Activated T-helper 1 cell treated with anti-CD3 and anti-CD28 coated beads, Interleukin-12 subunit alpha, Interleukin-12 subunit beta, Interleukin-2, Interleukin-4 antibody, amounts not matched to agents 30 ng/mL and 10 ng/mL and 1 ng/mL, durations not matched to agents 14 hours and 24 hours and 36 hours (primary cell): ENCODE measurements at regions not wholly inside any gene's neighbourhood (a gene's known extent, or its start where the extent isn't known, plus 50 kb on each side); places are given as distances from the start of the nearest gene placed in this dataset.

ENCODE experiments used
- DNase-seq: peaks from one replicate; pipeline ENCODE4 v3.0.0; 2021; ENCODE audit warnings: low spot score
- H3K27ac Mint-ChIP-seq: one replicate; pipeline ENCODE4 v1.8.0; 2021; ENCODE audit warnings: mild to moderate bottlenecking, mixed read lengths
- H3K27me3 Mint-ChIP-seq: one replicate; pipeline ENCODE4 v1.8.0; 2022; ENCODE audit warnings: mild to moderate bottlenecking, moderate library complexity, mixed read lengths; ENCODE audit not compliant: insufficient read depth
- H3K36me3 Mint-ChIP-seq: one replicate; pipeline ENCODE4 v1.8.0; 2021; ENCODE audit warnings: low read depth, mixed read lengths
- H3K4me1 Mint-ChIP-seq: one replicate; pipeline ENCODE4 v1.8.0; 2021; ENCODE audit warnings: low read depth, mixed read lengths
- H3K4me3 Mint-ChIP-seq: one replicate; pipeline ENCODE4 v1.8.0; 2021; ENCODE audit warnings: mild to moderate bottlenecking, moderate library complexity, mixed read lengths
- H3K9me3 Mint-ChIP-seq: one replicate; pipeline ENCODE4 v1.8.0; 2021; ENCODE audit warnings: mixed read lengths
- intact Hi-C: fragments of 100-400 bp; cut with micrococcal nuclease; formaldehyde crosslinking; loops from one replicate; pipeline ENCODE4 v1.15.1; 2024

DNA sequence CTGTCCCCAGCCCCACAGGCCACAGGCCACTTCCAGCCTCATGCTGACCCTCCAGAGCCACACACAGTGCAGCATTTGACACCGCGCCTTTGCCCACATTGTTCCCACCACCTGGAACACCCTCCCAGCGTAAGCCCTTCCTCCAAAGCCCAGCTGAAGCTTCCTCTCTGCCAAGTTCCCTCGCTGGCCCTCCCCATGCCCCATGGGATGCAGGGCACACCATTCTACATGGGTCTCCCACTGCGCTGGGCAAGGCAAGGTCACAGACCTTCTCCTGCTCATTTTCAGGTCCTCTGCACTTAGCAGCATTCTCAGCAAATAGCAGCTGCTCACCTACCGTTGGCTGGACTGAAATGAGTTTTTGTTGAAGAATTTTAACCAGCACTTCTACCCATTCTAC lies 455.5 kb downstream of the EIPR1 start:
- Mint-ChIP-seq H3K27ac (no peak overlapping the region), H3K36me3 (no peaks in the 10 kb centered on the region), H3K9me3 (no peaks in the 10 kb centered on the region), H3K4me3 (no peak overlapping the region), H3K4me1 (no peaks in the 10 kb centered on the region), H3K27me3 (peaks cover 4% of the 10 kb centered on the region)
- no peak for DNase-seq
- intact Hi-C loops: no loop called here

DNA sequence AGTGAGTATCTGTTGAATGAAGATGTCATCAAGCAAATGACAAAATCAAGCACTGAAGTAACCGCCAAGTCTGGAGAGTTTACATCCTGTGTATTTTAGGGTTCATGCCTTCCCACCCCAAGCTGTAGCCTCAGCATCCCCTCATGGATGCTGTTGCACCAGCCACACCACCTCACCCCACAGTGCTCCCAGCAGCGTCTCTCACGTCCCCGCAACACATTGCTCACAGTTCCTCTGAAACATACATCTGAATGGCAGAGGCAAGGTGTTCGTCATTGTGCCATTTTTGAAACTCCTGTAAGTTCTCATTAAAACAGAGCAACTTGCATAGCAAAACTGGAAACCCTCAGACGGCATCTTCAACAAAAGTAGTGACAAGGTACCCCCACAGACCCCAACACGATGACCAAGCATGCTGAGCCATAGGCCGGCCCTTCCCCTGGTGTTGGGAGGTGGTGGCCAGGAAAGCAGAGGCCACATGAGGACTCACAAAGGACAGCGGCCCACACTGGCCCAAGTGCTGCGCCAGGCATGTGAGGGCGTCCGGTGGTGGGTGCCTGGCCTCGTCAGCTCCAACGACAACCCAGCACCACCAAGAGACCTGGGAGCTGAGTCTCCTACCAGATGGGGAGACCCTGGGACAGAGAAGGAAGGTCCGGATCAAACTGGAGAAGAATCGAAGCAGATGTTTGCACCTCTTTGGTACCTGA lies 456.5 kb downstream of the EIPR1 start:
- peaks cover 2% of the 10 kb centered on the region for H3K27me3 Mint-ChIP-seq
- no peak for DNase-seq
- no peaks in the 10 kb centered on the region for H3K36me3 Mint-ChIP-seq
- H3K27ac Mint-ChIP-seq: no peak overlapping the region
- H3K4me3 Mint-ChIP-seq: no peak overlapping the region
- no peaks in the 10 kb centered on the region for H3K4me1 Mint-ChIP-seq
- intact Hi-C loops: no loop called here
- no peaks in the 10 kb centered on the region for H3K9me3 Mint-ChIP-seq

DNA sequence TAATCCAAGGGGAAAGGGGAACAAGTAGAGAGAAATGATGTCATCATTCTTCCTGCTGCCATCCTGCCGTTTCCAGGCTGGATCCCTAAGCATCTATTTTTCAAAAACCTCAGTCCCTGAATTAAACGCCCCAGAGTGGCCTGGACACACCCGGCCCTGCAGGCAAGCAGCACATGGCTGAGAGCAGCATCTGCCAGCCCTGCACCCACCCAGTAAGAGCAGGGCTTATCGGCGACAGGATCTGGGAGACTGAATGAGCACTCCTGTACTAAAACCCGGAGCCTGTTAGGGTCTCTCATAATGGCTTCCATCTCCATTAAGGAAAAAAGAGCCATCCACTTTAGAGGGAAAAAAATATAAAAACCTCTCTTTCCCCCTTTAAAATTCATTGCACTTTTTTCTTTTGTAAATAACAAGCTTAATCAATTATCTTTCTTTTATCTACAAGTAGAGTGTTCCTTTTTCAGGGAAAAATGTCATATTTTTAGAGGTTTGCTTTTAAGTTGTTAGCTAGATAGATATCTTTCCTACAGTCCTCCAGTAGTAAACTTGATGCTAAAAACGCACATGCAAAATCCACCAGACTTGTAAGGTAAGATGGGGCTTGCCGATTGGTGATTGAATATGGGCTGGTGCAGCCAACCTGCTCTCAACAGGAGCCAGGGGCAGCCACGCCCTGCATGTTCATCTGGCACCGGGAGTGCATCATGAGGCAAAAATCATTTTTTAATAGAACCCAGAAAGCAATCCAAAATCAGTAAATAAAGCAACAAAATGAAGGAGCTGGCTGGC lies 457.8 kb downstream of the EIPR1 start:
- no peak for DNase-seq
- Mint-ChIP-seq H3K4me3 (no peak overlapping the region), H3K27ac (no peak overlapping the region), H3K4me1 (no peaks in the 10 kb centered on the region), H3K27me3 (peaks cover 4% of the 10 kb centered on the region), H3K36me3 (no peaks in the 10 kb centered on the region), H3K9me3 (no peaks in the 10 kb centered on the region)
- intact Hi-C loops: no loop called here

DNA sequence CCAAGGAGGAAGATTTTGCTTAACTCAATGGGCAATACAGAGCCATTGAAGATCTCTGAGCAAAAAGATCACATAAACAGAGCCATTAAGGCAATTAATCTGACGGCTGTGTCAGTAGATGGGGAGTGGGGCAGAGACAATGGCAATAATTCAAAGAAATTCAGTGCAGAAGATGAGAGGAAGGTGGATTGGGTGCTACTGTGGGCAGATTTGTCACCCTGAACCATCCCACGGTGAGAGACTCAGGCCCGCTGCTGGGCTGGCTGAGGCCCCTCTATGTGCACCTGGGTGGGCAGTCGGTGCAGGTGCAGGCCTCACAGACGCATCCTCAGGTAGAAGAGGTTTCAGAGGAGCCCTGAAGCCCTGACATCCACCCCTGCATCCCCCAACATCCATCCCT lies 458.6 kb downstream of the EIPR1 start:
- DNase-seq: no peak
- H3K9me3 Mint-ChIP-seq: no peaks in the 10 kb centered on the region
- no peak overlapping the region for H3K4me3 Mint-ChIP-seq
- H3K27me3 Mint-ChIP-seq: peaks cover 4% of the 10 kb centered on the region
- H3K27ac Mint-ChIP-seq: no peak overlapping the region
- H3K36me3 Mint-ChIP-seq: no peaks in the 10 kb centered on the region
- no peaks in the 10 kb centered on the region for H3K4me1 Mint-ChIP-seq
- intact Hi-C loops: no loop called here

DNA sequence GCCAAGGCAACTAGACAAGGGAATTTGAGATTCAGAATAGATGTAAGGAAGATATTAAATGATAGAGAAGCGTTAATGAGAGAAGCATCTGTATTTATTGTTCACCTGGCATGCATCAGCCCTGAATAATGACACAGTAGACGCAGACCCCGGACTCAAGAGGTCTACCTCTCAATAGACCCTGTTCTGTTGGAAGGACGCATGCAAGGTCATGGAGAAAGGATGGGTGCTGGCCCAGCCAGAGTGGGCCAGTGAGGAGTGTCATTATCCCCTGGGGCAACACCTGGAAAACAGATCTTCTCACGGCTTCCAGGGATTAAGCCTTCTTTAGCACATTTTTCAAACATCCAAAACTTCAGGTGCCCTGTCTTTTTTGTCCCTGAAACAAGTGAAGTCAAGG lies 461.0 kb downstream of the EIPR1 start:
- H3K4me1 Mint-ChIP-seq: no peaks in the 10 kb centered on the region
- DNase-seq: no peak
- H3K36me3 Mint-ChIP-seq: no peaks in the 10 kb centered on the region
- H3K9me3 Mint-ChIP-seq: no peaks in the 10 kb centered on the region
- H3K4me3 Mint-ChIP-seq: no peak overlapping the region
- H3K27me3 Mint-ChIP-seq: peaks cover 2% of the 10 kb centered on the region
- no peak overlapping the region for H3K27ac Mint-ChIP-seq
- intact Hi-C loops: no loop called here

DNA sequence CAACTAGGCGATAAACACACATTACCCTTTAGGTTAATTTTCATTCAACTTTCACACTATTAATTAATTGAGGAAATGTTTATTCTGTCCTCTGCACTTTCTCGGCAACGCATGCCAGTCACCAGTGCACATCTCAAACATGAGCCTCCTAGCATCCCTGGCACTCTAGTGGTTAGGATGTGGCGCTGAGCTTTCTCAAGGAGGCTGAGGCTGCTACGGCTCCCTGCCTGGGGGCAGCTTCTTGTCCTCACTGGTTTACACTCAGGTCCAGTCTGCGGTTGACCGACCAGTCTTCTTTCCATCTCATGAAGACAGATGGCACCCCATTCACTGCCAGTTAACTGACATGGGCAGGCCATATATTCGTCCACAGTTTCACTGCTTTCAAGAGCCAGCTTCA lies 463.4 kb downstream of the EIPR1 start:
- H3K4me1 Mint-ChIP-seq: no peaks in the 10 kb centered on the region
- H3K27ac Mint-ChIP-seq: no peak overlapping the region
- H3K9me3 Mint-ChIP-seq: no peaks in the 10 kb centered on the region
- DNase-seq: no peak
- H3K36me3 Mint-ChIP-seq: no peaks in the 10 kb centered on the region
- peaks cover 4% of the 10 kb centered on the region for H3K27me3 Mint-ChIP-seq
- H3K4me3 Mint-ChIP-seq: no peak overlapping the region
- intact Hi-C loops: no loop called here

DNA sequence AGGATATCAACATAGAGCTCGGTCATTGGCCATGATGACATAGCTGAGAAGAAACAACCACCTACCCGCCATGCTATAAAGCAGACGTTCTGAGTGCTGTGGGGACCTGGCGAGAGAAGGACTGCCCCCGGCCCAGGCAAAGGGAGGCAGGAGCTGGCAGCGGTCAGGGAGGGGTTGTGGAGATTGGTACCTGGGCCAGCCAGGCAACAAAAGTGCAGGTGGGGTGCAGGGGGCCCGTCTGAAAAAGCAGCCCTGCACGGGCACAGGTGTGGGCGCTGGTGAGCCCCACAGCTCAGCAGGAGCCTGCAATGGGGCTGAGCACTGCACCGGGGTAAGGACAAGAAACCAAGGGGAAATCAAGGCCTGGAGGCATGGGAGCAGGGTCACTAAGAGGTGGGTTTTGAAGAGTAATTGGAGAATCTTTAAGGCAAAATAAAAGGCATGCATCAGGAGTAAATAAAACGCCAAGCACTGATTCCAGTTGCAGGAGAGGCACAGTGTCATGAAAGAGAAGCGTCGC lies 464.0 kb downstream of the EIPR1 start:
- Mint-ChIP-seq H3K4me1 (no peaks in the 10 kb centered on the region), H3K4me3 (no peak overlapping the region), H3K27ac (no peak overlapping the region), H3K27me3 (peaks cover 4% of the 10 kb centered on the region), H3K36me3 (no peaks in the 10 kb centered on the region), H3K9me3 (no peaks in the 10 kb centered on the region)
- DNase-seq: no peak
- intact Hi-C loops: no loop called here

DNA sequence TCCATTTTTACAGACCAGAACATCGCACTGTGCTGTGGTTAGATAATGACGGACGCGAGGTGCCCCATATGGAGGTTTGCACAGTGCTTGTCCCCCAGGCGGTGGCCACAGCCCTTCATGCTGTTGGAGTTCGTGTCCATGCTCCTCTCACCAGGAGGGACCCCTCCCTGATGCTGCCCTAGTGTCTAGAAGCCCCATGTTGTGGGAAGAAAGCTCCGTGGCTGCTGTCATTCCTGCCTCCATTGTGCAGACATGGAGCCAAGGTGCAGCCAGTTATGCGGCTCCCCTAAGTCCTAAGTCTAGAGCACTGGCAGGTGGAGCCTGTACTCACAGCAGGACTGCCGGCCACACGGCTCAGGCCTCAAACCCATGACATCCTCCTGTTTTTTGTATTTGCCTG lies 464.9 kb downstream of the EIPR1 start:
- H3K4me3 Mint-ChIP-seq: no peak overlapping the region
- no peak overlapping the region for H3K27ac Mint-ChIP-seq
- intact Hi-C loops: no loop called here
- H3K36me3 Mint-ChIP-seq: no peaks in the 10 kb centered on the region
- no peaks in the 10 kb centered on the region for H3K9me3 Mint-ChIP-seq
- H3K27me3 Mint-ChIP-seq: peaks cover 4% of the 10 kb centered on the region
- no peaks in the 10 kb centered on the region for H3K4me1 Mint-ChIP-seq
- DNase-seq: no peak

DNA sequence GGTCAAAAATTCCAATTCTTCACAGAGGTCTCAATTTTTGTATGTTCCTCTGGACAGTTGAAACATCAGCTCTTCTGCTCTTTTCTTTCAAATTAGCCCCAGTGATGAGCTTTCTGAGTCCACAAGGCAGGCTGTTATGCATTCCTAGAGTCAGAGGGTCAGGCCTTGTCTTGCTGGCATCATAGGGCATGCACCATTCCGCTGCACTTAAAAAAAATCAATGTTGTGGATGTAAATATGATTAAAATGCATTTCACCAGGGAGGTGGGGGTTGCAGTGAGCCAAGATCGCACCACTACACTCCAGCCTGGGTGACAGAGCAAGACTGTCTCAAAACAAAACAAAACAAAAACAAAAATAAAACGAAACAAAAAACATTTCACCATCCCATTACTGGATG lies 465.3 kb downstream of the EIPR1 start:
- no peak overlapping the region for H3K27ac Mint-ChIP-seq
- DNase-seq: no peak
- peaks cover 4% of the 10 kb centered on the region for H3K27me3 Mint-ChIP-seq
- no peaks in the 10 kb centered on the region for H3K9me3 Mint-ChIP-seq
- H3K4me1 Mint-ChIP-seq: no peaks in the 10 kb centered on the region
- H3K4me3 Mint-ChIP-seq: no peak overlapping the region
- intact Hi-C loops: no loop called here
- H3K36me3 Mint-ChIP-seq: no peaks in the 10 kb centered on the region

DNA sequence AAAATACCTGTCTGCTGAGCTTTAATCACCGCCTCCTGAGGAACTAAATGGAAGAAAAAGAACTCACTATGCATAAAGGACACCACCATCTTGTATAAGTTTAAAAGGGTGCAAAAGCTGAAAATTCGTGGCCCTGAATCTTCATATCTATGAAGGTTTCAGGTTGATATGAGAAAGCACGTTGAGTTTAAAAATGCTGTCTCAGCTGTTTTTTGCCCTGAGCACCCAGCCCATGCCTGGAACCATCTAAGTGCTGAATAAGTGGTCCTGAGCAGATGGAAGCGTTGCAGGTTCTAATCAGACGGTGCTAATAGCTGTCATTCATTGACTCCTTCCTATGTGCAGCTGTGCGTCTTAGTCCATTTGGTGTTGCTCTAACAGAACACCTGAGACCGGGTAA lies 467.4 kb downstream of the EIPR1 start:
- Mint-ChIP-seq H3K36me3 (no peaks in the 10 kb centered on the region), H3K9me3 (no peaks in the 10 kb centered on the region), H3K27me3 (peaks cover 3% of the 10 kb centered on the region), H3K27ac (no peak overlapping the region), H3K4me1 (no peaks in the 10 kb centered on the region), H3K4me3 (no peak overlapping the region)
- intact Hi-C loops: no loop called here
- no peak for DNase-seq

DNA sequence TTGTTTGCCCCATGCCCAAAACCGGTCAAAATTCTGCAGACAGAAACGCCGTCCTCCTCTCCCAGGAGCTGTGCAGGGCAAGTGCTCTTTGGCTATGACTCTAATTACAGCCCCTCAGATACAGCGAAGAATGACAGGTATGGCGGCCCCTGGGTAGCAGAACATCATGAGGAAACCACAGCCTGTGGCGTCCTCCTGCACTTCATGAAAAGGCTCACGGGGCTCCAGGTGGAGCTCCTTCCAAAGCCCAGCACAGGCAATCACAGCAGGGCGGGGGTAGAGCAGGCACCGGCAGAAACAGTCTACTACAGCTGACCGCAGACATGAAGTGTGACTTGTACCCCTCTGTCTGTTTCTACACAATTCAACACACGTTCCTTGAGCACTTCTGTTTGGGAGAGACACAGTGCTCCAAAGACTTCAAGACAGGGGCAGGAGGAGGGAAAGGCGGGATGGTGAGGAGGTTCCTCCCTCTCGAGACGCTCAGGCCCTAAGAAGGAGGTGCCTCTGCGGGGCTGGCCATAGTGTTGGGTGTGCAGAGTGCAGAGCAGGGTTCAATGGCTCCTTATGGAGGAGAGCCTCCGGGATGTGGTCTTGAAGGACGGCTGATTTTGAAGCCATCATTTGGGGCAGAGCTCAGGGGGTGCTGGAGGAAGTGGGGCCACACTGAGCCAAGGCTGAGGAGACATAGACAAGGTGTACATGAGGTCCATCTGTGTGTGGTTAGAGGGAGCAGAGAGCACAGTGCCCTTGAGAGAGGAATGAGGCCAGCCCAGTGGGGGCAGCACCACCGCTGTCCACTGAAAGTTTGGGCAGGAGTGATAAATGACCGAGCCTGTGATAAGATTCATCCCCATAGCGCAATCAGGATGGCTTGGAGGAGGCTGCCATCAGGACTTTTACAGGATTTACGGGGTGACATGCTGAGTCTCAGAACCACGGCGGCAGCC lies 468.3 kb downstream of the EIPR1 start:
- intact Hi-C loops: no loop called here
- no peaks in the 10 kb centered on the region for H3K9me3 Mint-ChIP-seq
- DNase-seq: no peak
- no peak overlapping the region for H3K4me3 Mint-ChIP-seq
- no peak overlapping the region for H3K27ac Mint-ChIP-seq
- H3K36me3 Mint-ChIP-seq: no peaks in the 10 kb centered on the region
- H3K4me1 Mint-ChIP-seq: no peaks in the 10 kb centered on the region
- peaks cover 2% of the 10 kb centered on the region for H3K27me3 Mint-ChIP-seq

DNA sequence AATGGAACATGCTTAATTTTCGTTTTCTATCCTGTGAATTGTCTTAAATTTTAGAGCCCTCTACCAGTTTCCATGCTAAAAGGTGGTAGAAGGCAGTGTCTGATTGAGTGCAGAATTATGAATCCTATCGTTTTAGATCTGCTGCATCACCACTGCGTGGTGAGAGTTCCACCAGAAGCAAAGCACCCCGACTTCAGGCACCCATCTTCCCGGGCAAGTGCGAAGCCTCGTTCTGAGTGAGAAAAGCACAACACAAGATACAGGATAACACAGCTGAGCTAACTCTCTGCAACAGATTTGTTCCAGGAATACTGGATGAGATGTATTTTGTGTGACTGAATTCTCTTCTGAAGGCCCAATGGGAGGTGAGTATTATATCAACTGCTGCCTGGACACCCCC lies 471.5 kb downstream of the EIPR1 start:
- H3K36me3 Mint-ChIP-seq: no peaks in the 10 kb centered on the region
- H3K9me3 Mint-ChIP-seq: no peaks in the 10 kb centered on the region
- intact Hi-C loops: no loop called here
- no peak for DNase-seq
- no peak overlapping the region for H3K27ac Mint-ChIP-seq
- H3K4me1 Mint-ChIP-seq: peaks cover 11% of the 10 kb centered on the region
- no peak overlapping the region for H3K4me3 Mint-ChIP-seq
- peaks cover 2% of the 10 kb centered on the region for H3K27me3 Mint-ChIP-seq
